ENCODE measurements at regions not wholly inside any gene's neighbourhood (a gene's known extent, or its start where the extent isn't known, plus 50 kb on each side); places are given as distances from the start of the nearest gene placed in this dataset.

DNA sequence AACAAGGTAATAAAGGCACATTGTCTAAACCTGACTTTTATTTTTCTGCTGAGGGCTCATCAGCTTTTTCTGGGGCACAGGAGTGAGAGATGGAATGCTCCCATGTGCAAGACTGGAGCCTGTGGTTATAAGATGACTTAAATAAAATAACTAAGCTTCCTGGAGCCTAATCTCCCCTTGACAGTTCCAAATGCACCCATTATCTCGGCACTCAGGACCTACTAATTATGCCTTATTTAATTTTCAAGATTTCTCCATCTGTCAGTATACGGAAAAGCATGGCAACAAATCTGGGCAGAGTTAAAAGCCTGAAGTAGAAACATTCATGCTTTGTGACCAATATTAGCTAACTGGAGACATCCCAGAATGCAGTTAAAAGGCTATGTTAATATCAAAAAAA, 416.7 kb upstream of the TEX13C start (continued):
- TF ChIP-seq, protein P1, sequence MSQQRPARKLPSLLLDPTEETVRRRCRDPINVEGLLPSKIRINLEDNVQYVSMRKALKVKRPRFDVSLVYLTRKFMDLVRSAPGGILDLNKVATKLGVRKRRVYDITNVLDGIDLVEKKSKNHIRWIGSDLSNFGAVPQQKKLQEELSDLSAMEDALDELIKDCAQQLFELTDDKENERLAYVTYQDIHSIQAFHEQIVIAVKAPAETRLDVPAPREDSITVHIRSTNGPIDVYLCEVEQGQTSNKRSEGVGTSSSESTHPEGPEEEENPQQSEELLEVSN (IDR thresholded peaks at IDR 0.05), result no peak
- TF ChIP-seq NRF1 (IDR thresholded peaks at IDR 0.05; ENCODE audit: low read depth, low read length) (no peak), TAF7 (optimal IDR thresholded peaks at IDR 0.05; ENCODE audit: borderline replicate concordance, low read depth, low read length) (no peak)

Measured in H1 (cell line).